GM19238 (cell line): ENCODE measurements at regions not wholly inside any gene's neighbourhood (a gene's known extent, or its start where the extent isn't known, plus 50 kb on each side); places are given as distances from the start of the nearest gene placed in this dataset.

ENCODE experiments used
- DNase-seq: peaks from one replicate; pipeline ENCODE4 v3.0.0; 2011; ENCODE audit warnings: low spot score; ENCODE audit not compliant: insufficient read length

GRCh38 chr15:77823736-77824135, 191.0 kb upstream of the LINGO1 start:
- DNase-seq = no peak

DNA sequence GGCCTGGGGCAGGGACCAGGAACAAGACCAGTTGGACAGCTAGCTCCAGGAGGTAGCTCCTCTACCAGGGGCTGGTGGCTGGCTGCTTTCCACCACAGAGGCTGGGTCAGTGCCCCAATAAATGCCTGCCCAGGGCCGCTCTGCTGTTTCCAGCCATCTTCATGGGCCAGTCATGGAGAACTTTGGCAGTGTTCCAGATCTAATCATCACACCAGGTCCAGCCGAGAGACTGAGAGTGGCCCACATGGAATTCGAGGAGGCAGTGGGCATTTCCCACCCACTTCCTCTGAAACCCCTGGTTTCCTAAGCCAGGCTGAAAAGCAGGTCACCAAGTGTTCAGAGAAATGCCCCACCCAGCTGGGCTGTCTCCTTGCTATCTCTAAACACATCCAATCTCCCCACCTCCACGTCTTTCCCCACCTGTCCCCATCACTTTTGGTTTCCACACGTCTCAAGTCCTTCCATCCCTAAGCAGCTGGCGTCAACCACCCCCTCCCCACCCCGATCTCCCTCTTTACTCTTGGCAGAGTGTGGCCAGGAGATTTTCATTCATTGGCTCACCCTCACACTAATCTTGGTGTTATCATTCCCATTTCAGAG, 190.0 kb upstream of the LINGO1 start:
- DNase-seq = no peak

GRCh38 chr15:77821959-77822256, 189.2 kb upstream of the LINGO1 start:
- no peak for DNase-seq

GRCh38 chr15:77821188-77821958, 188.7 kb upstream of the LINGO1 start:
- DNase-seq = peak; percentile 58

GRCh38 chr15:77819851-77820728, 187.4 kb upstream of the LINGO1 start:
- no peak for DNase-seq

DNA sequence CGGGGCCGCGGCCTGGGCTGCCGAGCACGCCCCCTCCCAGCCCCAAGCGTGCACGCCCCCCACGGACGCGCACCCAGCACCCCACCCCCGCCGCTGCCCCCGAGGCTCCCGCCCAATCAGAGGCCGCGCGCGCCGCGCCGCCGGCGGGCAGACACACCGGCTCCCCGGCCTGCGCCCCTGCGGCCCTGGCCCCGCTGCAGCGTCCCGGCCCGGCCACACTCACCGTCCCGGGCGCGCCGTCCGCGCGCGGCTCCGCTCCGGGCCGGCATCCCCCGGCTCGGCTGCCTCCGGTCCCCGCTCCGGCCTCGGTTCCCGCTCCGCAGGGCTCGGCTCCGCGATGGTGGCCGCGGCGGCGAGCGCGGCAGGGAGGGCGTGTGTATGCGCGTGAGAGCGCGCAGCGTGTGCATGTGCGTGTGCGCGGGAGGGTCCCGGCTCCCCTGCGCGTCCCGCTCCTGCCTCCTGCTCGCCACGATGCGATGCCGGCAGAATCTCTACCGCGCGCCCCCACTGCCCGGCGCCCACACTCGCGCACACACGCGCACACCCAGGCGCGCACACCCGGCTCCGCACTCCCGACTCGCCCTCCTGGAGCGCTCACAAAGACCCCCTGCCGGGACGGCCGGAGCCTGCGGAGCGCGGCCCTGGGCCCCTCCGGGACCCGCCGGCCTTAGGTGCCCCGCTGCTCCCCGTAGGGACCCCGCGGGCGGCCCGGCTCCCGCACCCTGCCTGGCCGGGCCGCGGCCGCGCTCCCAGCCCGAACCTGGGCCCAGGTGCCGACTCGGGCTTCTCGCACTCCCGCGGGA, 186.5 kb upstream of the LINGO1 start:
- no peak for DNase-seq

DNA sequence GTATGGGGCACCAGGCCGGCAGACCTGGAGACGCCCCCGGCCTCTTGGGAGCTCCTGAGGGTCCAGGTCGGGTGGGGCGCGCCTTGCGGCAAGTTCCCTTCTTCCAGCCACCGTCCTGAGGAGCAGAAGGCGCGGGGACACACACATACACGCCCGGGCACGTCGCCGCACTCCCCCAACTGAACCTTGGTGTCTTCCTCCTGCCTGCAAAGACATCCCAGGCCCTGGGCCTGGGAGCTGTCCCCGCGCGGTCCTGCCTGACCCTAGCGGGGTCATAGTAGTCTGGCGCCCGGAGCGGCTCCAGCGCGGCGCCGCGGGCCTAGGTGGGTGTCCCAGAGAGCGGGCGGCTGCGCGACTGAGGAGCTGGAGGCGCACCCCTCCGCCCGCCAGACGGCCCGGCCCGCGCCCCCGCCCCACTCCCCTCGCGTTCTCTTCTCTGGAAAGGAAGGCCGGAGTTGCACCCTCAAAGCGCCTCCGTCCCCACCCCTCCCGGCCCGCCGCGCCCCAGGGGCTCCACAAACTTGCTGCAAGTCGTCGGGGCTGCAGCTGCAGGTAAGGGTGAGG, 185.9 kb upstream of the LINGO1 start:
- DNase-seq = no peak

DNA sequence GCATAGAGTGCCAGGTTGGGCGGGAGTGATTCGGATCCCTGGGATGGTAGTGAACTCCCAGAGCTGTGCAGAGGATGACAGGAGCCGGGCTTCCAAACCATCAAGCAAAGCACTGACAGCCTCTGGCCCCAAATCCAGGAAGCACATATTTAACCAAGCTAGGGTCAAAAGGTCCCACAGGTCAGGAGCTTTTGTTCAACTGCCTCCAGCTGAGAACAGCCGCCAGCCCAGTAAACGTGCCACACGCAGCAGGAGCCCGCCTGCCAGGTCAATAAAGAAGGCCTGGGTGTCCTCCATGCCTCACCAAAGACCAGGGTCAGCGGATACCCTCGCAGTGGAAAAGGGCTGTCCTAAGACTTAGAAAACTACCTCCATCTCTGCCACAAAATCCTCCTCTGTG, 184.7 kb upstream of the LINGO1 start:
- DNase-seq = no peak

DNA sequence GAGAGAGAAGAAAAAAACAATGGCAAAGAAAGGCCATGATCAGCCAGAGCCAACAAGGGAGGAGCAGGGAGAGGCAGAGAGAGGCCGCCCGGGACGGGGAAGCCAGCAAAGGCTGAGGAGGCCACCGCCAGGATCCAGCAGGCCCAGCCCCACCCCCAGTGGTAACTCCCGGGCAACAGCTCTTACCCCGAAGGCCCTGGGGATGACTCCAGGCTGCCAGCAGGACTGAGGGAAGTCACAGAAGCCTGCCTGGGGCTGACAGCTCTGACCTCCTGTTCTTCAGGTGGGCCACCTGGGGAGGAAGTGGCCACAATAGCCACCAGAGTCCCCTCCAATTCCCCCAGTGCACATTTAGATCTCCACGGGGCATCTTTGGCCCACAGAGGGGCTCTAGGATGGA, 184.3 kb upstream of the LINGO1 start:
- DNase-seq = no peak

DNA sequence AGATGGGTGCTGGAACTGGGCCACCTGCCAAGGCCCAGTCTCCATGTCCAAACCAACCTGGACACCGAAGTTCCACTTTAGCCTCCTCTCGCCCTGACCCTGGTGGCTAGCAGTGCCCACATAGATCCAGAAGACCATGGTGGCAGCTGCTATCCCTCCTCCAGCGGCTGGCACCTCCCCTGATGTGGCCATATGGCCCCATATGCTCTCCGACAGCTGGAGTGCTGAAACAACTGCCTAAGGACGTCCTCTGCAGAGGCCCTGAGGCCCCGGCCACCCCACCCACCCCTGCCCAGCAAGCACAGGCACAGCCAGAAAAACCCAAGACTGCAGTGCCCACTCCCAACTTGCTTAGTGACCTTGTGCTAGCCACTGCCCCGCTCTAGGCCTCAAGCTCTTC, 182.3 kb upstream of the LINGO1 start:
- no peak for DNase-seq

DNA sequence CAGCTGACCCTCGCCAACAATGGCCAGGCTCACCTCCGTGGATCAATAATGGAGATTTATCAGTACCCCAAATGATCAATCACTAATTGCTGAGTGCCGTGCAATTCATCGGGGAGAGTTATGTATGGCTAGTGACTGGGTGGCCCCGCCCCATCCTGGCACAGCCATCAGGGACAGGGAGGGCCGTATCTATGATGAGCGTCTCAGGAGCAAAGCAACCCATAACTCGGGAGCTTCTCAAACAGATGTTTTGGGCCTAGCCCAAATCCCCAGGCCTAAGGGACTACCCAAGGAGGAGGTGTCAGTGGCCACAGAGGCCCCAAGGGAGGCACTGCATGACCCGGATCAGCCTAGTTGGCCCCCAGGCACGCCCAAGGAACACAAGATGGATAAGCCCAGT, 180.0 kb upstream of the LINGO1 start:
- no peak for DNase-seq

GRCh38 chr15:77811270-77811669, 178.6 kb upstream of the LINGO1 start:
- DNase-seq = no peak

GRCh38 chr15:77810130-77810571, 177.4 kb upstream of the LINGO1 start:
- DNase-seq = no peak

- no peak for DNase-seq
Measured at GRCh38 chr15:77808581-77809177, 176.0 kb upstream of the LINGO1 start.

- no peak for DNase-seq
Measured at GRCh38 chr15:77808075-77808474, 175.4 kb upstream of the LINGO1 start.

GRCh38 chr15:77807611-77808010, 174.9 kb upstream of the LINGO1 start:
- no peak for DNase-seq

DNA sequence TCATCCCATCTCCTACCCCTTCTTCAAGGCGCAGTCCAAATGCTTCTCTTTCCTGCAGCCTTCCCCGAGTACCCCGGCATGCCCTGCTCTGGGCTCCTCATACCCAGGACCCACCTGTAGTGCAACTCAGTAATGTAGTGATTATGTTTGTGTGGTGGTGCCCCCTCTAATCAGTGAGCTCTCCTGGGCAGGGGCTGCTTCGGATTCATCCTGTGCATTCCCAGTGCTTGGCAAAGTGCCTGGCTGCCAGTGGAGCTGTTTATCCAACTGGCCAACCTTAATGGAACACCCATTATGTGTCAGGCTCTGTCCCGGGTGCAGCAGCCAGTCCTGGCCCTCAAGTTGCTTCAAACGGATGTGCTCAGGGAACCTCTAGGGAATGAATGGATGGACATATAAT, 174.4 kb upstream of the LINGO1 start:
- no peak for DNase-seq

DNA sequence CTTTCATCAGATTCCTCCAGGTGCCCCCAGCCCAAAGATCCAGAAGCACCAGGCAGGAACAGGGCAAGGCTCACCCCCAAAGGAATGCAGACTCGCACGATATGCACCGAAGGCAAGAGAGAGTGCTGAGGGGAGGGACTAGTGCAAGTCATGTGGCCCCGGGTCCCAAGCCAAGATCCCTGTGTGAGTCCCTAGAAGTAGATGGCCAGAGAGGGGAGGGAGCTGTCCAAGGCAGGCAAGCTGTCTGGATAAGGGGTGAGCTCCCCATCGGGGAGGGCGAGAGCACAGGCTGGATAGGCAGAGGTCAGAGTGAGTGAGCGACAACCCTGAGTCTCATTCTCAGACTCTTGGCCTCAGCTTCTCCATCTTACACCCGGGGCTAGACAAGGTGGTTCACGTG, 171.5 kb upstream of the LINGO1 start:
- no peak for DNase-seq

DNA sequence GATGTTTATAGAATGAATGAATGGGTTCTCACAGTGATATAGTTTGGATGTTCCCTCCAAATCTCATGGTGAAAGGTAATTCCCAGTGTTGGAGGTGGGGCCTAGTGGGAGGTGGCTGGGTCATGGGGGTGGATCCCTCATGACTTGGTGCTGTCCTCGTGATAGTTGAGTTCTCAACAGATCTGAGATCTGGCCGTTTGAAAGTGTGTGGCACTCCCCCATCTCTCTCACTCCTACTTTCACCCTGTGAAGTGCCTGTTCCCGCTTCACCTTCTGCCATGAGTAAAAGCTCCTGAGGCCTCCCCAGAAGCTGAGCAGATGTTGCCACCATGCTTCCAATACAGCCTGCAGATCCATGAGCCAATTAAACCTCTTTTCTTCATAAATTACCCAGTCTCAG, 170.8 kb upstream of the LINGO1 start:
- no peak for DNase-seq

- no peak for DNase-seq
Measured at GRCh38 chr15:77800305-77800704, 167.6 kb upstream of the LINGO1 start.

DNA sequence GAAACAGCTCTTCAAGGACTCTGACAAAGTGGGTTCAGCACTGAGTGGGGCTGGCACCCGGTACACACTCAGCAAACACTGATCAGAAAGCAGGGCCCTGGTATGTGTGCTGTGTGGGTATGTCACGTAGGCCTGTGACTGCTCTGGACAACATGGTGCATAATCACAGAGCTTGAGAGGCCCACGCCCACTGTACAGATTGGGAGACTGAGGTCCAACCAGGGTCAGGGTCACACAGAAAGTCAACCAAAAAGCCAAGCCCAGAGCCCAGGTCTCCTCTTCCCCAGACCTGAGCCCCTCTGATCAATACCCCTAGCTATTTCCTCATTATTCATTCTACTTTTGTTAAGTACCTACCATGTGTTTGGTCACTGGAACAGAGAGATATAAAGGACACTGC, 166.1 kb upstream of the LINGO1 start:
- no peak for DNase-seq
